HepG2 (cell line): ENCODE measurements at regions not wholly inside any gene's neighbourhood (a gene's known extent, or its start where the extent isn't known, plus 50 kb on each side); places are given as distances from the start of the nearest gene placed in this dataset.

Experiments
- ATAC-seq: fragments of 200-7000 bp; cut with Tn5 transposase; 3 replicates; pipeline ENCODE4 v1.9.1; 2020; ENCODE audit warnings: mild to moderate bottlenecking, moderate library complexity
- BruUV-seq: library from RNA; stranded (reverse); fragments of 400-500 nt; replicated peaks from 2 replicates; lab custom pipeline; 2021; lab: Mats Ljungman, UMichigan
- CTCF ChIA-PET: fragments of 300-600 bp; formaldehyde crosslinking; extraction: SDS; loops from one replicate; lab custom pipeline; 2021; ENCODE audit warnings: low total read pairs, inconsistent platforms, low intra/inter-chr PET ratio; lab: Yijun Ruan, JAX
- POLR2A ChIA-PET: fragments of 350-600 bp; sonication (Branson Sonifier 250); formaldehyde crosslinking; loops from one replicate; lab custom pipeline; 2020; ENCODE audit warnings: antibody characterized with exemption, inconsistent platforms; lab: Yijun Ruan, JAX
- DNase-seq: peaks from one replicate; pipeline ENCODE4 v3.0.0-alpha.2; 2015; ENCODE audit warnings: low spot score
- FAIRE-seq: peaks from 3 replicates; lab custom pipeline; 2011; peaks lifted over from hg19 to GRCh38; lab: Jason Lieb, UNC
- H2AFZ ChIP-seq: one replicate; pipeline ENCODE4 v1.6.1; 2011; ENCODE audit warnings: low read length, inconsistent platforms
- H3K27ac ChIP-seq: fragments of 300-600 bp; 3 replicates; pipeline ENCODE4 v1.8.0; 2011; ENCODE audit warnings: mixed run types, mild to moderate bottlenecking, mixed read lengths, low read length, inconsistent platforms; ENCODE audit not compliant: insufficient read depth; ENCODE audit errors: extremely low read length
- H3K27me3 ChIP-seq, 2 experiments: fragments of 200-600 bp in 1 of 2; 2 replicates in 1 of 2; 3 replicates in 1 of 2; pipeline versions ENCODE4 v1.6.0 to v1.8.0; 2011; ENCODE audit warnings: low read length in 2 of 2, mild to moderate bottlenecking in 2 of 2, moderate library complexity in 2 of 2, inconsistent platforms in 1 of 2; ENCODE audit not compliant: insufficient read depth in 2 of 2, control insufficient read depth in 1 of 2
- H3K36me3 ChIP-seq, 2 experiments: fragments of 200-600 bp in 1 of 2; replicated peaks in 1 of 2; 2 replicates in 1 of 2; 3 replicates in 1 of 2; pipeline versions ENCODE4 v1.5.1 to v1.8.0; 2011; ENCODE audit warnings: low read length in 2 of 2, inconsistent platforms in 1 of 2; ENCODE audit not compliant: insufficient read depth in 2 of 2, control insufficient read depth in 1 of 2
- H3K4me1 ChIP-seq: 2 replicates; pipeline ENCODE4 v1.5.1; 2012; ENCODE audit warnings: low read length, inconsistent platforms; ENCODE audit not compliant: insufficient read depth
- H3K4me2 ChIP-seq: 2 replicates; pipeline ENCODE4 v1.6.0; 2011; ENCODE audit warnings: low read depth, low read length, inconsistent platforms
- H3K4me3 ChIP-seq, 3 experiments: fragments of 200-600 bp in 1 of 3; sonication (generic), shearing (Covaris generic) in 1 of 3; replicated peaks in 1 of 3; 2 replicates each; pipeline ENCODE4 v1.5.1; 2011 to 2016; ENCODE audit warnings: low read length in 3 of 3, inconsistent platforms in 2 of 3, low read depth in 2 of 3, mild to moderate bottlenecking in 2 of 3, control low read depth in 1 of 3, mixed read lengths in 1 of 3; ENCODE audit not compliant: insufficient read depth in 1 of 3
- H3K79me2 ChIP-seq: one replicate; pipeline ENCODE4 v1.6.1; 2011; ENCODE audit warnings: low read length, inconsistent platforms; ENCODE audit not compliant: insufficient read depth
- H3K9ac ChIP-seq: 2 replicates; pipeline ENCODE4 v1.6.0; 2011; ENCODE audit warnings: mild to moderate bottlenecking, low read depth, low read length, inconsistent platforms; ENCODE audit not compliant: insufficient read depth
- H3K9me3 ChIP-seq: 2 replicates; pipeline ENCODE4 v1.5.1; 2012; ENCODE audit warnings: mild to moderate bottlenecking, low read length
- H4K20me1 ChIP-seq: 2 replicates; pipeline ENCODE4 v1.6.0; 2011; ENCODE audit warnings: inconsistent platforms, mild to moderate bottlenecking, low read length, moderate library complexity; ENCODE audit not compliant: insufficient read depth
- ELF1 ChIP-seq: sonication (generic); formaldehyde crosslinking; IDR thresholded peaks from 2 replicates; pipeline ENCODE4 v1.4.0; 2020; ENCODE audit warnings: missing genetic modification reagents
- ETV6 ChIP-seq: sonication (generic); formaldehyde crosslinking; conservative IDR thresholded peaks from 2 replicates; pipeline ENCODE4 v1.4.0; 2020; ENCODE audit warnings: missing genetic modification reagents
- KDM3A ChIP-seq: IDR thresholded peaks from 2 replicates; pipeline ENCODE4 v1.6.1; 2018; ENCODE audit warnings: low read depth, missing compliant biosample characterization
- MZF1 ChIP-seq: sonication (generic); formaldehyde crosslinking; IDR thresholded peaks from 2 replicates; pipeline ENCODE4 v1.8.1; 2023; ENCODE audit warnings: mild to moderate bottlenecking, missing genetic modification reagents, borderline replicate concordance
- POLR2AphosphoS2 ChIP-seq: IDR thresholded peaks from 2 replicates; pipeline ENCODE4 v1.6.1; 2011; ENCODE audit warnings: low read depth, low read length, improper control_type of control experiment
- SNAPC2 ChIP-seq: sonication (generic); formaldehyde crosslinking; IDR thresholded peaks from 2 replicates; pipeline ENCODE4 v1.8.1; 2022; ENCODE audit warnings: mild to moderate bottlenecking, missing genetic modification reagents
- SP4 ChIP-seq: sonication (generic); formaldehyde crosslinking; IDR thresholded peaks from 2 replicates; pipeline ENCODE4 v1.8.1; 2023; ENCODE audit warnings: mild to moderate bottlenecking, missing genetic modification reagents
- XBP1 ChIP-seq: sonication (generic); formaldehyde crosslinking; IDR thresholded peaks from 2 replicates; pipeline ENCODE4 v1.5.0; 2020; ENCODE audit warnings: missing genetic modification reagents
- ZBTB1 ChIP-seq: sonication (generic); formaldehyde crosslinking; IDR thresholded peaks from 2 replicates; pipeline ENCODE4 v1.4.0; 2020; ENCODE audit warnings: missing genetic modification reagents, borderline replicate concordance
- ZBTB8A ChIP-seq: sonication (generic); formaldehyde crosslinking; IDR thresholded peaks from 2 replicates; pipeline ENCODE4 v1.4.0; 2020; ENCODE audit warnings: mild to moderate bottlenecking, low read depth, missing genetic modification reagents, borderline replicate concordance
- ZC3H13 ChIP-seq: sonication (generic); formaldehyde crosslinking; IDR thresholded peaks from 2 replicates; pipeline ENCODE4 v1.8.1; 2023; ENCODE audit warnings: mild to moderate bottlenecking, missing genetic modification reagents, moderate library complexity
- ZNF235 ChIP-seq: sonication (generic); formaldehyde crosslinking; IDR thresholded peaks from 2 replicates; pipeline ENCODE4 v1.8.1; 2023; ENCODE audit warnings: mild to moderate bottlenecking, missing genetic modification reagents, borderline replicate concordance
- ZNF253 ChIP-seq: sonication (generic); formaldehyde crosslinking; IDR thresholded peaks from 2 replicates; pipeline ENCODE4 v1.8.0; 2022; ENCODE audit warnings: mild to moderate bottlenecking, missing genetic modification reagents, borderline replicate concordance
- ZNF260 ChIP-seq: sonication (generic); formaldehyde crosslinking; IDR thresholded peaks from 2 replicates; pipeline ENCODE4 v1.4.0; 2020; ENCODE audit warnings: missing genetic modification reagents, low read depth, mild to moderate bottlenecking, borderline replicate concordance
- ZNF33B ChIP-seq: sonication (generic); formaldehyde crosslinking; IDR thresholded peaks from 2 replicates; pipeline ENCODE4 v1.5.1; 2020; ENCODE audit warnings: mild to moderate bottlenecking, missing genetic modification reagents
- ZNF44 ChIP-seq: sonication (generic); formaldehyde crosslinking; IDR thresholded peaks from 2 replicates; pipeline ENCODE4 v1.5.1; 2020; ENCODE audit warnings: mild to moderate bottlenecking, missing genetic modification reagents
- ZNF547 ChIP-seq: sonication (generic); formaldehyde crosslinking; IDR thresholded peaks from 2 replicates; pipeline ENCODE4 v1.5.1; 2020; ENCODE audit warnings: mild to moderate bottlenecking, missing genetic modification reagents
- ZNF562 ChIP-seq: sonication (generic); formaldehyde crosslinking; IDR thresholded peaks from 2 replicates; pipeline ENCODE4 v1.8.0; 2022; ENCODE audit warnings: missing genetic modification reagents, borderline replicate concordance
- ZNF577 ChIP-seq: sonication (generic); formaldehyde crosslinking; IDR thresholded peaks from 2 replicates; pipeline ENCODE4 v1.4.0; 2020; ENCODE audit warnings: mild to moderate bottlenecking, low read depth, missing genetic modification reagents, borderline replicate concordance
- ZNF772 ChIP-seq: sonication (generic); formaldehyde crosslinking; IDR thresholded peaks from 2 replicates; pipeline ENCODE4 v1.5.0; 2020; ENCODE audit warnings: mild to moderate bottlenecking, missing genetic modification reagents
- ZSCAN30 ChIP-seq: sonication (generic); formaldehyde crosslinking; IDR thresholded peaks from 2 replicates; pipeline ENCODE4 v1.5.0; 2020; ENCODE audit warnings: mild to moderate bottlenecking, missing genetic modification reagents
- WGBS: methylation state at CpG from one replicate; pipeline ENCODE4 v1.1.6; 2017; ENCODE audit warnings: low lambda C conversion rate; 5-methylcytosine and 5-hydroxymethylcytosine counted together
- in situ Hi-C: cut with HindIII; loops from 2 replicates; pipeline ENCODE4 v1.10.0; 2017; ENCODE audit warnings: low pct_unique_long_range_greater_than_20kb; ENCODE audit not compliant: extremely low pct_ligation_motif_present
- intact Hi-C: fragments of 100-400 bp; cut with micrococcal nuclease; formaldehyde crosslinking; loops from one replicate; pipeline ENCODE4 v1.10.0; 2022; ENCODE audit not compliant: unreplicated experiment
- TF ChIP-seq, protein P1 (sequence below): sonication (generic); formaldehyde crosslinking; IDR thresholded peaks from 2 replicates; pipeline ENCODE4 v1.5.0; 2020; ENCODE audit warnings: missing genetic modification reagents
- TF ChIP-seq, protein P2 (sequence below): sonication (generic); formaldehyde crosslinking; IDR thresholded peaks from 2 replicates; pipeline ENCODE4 v1.8.0; 2022; ENCODE audit warnings: missing genetic modification reagents, mild to moderate bottlenecking, moderate library complexity, borderline replicate concordance

DNA sequence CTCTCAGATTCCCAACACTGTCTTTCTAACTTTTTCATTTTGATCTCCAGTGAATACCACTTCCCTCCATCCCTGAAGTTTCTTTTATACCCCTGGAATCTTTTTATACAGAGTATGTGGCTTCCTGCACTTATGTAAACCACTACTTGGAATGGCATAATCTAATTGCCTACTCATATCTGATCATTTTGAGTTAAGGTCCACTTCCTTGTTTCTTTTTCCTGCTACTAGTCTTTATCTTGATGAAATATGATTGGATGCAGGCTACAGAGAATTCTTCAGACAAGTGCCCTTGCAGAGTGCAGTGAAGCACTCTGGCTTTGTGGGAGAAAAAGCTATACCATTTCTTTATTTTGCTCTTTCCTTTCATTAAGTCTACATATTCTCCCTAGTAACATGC is 325.3 kb upstream of the ADAMTS5 start (continued):
- TF ChIP-seq ZNF33B (CRISPR knock-in tag) = no peak
- no peak for TF ChIP-seq KDM3A (CRISPR knock-in tag)
- no peak for TF ChIP-seq ZNF772 (CRISPR knock-in tag)
- no peak for TF ChIP-seq ZNF235 (CRISPR knock-in tag)
- TF ChIP-seq, protein P1, sequence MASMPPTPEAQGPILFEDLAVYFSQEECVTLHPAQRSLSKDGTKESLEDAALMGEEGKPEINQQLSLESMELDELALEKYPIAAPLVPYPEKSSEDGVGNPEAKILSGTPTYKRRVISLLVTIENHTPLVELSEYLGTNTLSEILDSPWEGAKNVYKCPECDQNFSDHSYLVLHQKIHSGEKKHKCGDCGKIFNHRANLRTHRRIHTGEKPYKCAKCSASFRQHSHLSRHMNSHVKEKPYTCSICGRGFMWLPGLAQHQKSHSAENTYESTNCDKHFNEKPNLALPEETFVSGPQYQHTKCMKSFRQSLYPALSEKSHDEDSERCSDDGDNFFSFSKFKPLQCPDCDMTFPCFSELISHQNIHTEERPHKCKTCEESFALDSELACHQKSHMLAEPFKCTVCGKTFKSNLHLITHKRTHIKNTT = no peak
- TF ChIP-seq SP4 (CRISPR knock-in tag) = no peak
- no peak for TF ChIP-seq ZC3H13 (CRISPR knock-in tag)
- TF ChIP-seq, all 625 proteins: peak for 0

DNA sequence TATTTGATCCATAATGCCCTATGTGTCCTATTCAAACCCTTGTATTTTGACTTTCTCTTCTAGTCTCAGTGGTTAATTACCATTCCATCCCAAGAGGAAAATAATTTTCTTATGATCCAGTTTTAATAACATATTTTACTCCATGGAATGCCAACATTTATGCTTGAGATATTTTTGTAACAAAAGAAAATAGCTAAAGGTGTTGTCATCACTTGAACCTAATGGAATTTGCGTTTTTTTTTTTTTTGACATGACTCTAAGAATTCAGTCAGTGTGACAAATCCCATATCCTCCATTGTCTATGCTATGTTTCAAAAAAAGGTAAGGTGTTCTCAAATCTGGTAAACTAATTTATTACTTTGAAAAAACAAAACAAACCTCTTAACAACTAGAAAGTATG is 324.1 kb upstream of the ADAMTS5 start:
- POLR2A ChIA-PET = no interaction called here
- intact Hi-C loops = no loop called here
- H3K9ac ChIP-seq = no peak overlapping the region
- in situ Hi-C loops = no loop called here
- no peaks in the 10 kb centered on the region for H4K20me1 ChIP-seq
- no peak for FAIRE-seq
- no peaks in the 10 kb centered on the region for H3K4me1 ChIP-seq
- H3K4me2 ChIP-seq = no peak overlapping the region
- no peaks in the 10 kb centered on the region for H3K36me3 ChIP-seq
- no peak for DNase-seq
- no peaks in the 10 kb centered on the region for H3K79me2 ChIP-seq
- BruUV-seq = no TSS peak
- H2AFZ ChIP-seq = no peak overlapping the region
- H3K9me3 ChIP-seq = peaks cover 89% of the 10 kb centered on the region
- H3K27ac ChIP-seq = no peak overlapping the region
- CTCF ChIA-PET = no interaction called here
- H3K4me3 ChIP-seq = no peak overlapping the region
- WGBS = 0% methylated on average over 1 of the region's 1 CpG
- H3K27me3 ChIP-seq = no peaks in the 10 kb centered on the region
- no peak for ATAC-seq
- TF ChIP-seq, protein P2, sequence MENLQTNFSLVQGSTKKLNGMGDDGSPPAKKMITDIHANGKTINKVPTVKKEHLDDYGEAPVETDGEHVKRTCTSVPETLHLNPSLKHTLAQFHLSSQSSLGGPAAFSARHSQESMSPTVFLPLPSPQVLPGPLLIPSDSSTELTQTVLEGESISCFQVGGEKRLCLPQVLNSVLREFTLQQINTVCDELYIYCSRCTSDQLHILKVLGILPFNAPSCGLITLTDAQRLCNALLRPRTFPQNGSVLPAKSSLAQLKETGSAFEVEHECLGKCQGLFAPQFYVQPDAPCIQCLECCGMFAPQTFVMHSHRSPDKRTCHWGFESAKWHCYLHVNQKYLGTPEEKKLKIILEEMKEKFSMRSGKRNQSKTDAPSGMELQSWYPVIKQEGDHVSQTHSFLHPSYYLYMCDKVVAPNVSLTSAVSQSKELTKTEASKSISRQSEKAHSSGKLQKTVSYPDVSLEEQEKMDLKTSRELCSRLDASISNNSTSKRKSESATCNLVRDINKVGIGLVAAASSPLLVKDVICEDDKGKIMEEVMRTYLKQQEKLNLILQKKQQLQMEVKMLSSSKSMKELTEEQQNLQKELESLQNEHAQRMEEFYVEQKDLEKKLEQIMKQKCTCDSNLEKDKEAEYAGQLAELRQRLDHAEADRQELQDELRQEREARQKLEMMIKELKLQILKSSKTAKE (CRISPR knock-in tag) = no peak
- no peak for TF ChIP-seq ZBTB1 (CRISPR knock-in tag)
- TF ChIP-seq ELF1 (CRISPR knock-in tag) = no peak
- TF ChIP-seq ZNF547 (CRISPR knock-in tag) = no peak
- no peak for TF ChIP-seq MZF1
- TF ChIP-seq POLR2AphosphoS2 = no peak
- no peak for TF ChIP-seq SNAPC2 (CRISPR knock-in tag)
- TF ChIP-seq ZNF260 = no peak
- TF ChIP-seq XBP1 (CRISPR knock-in tag) = no peak
- TF ChIP-seq ZNF577 (CRISPR knock-in tag) = no peak
- no peak for TF ChIP-seq ETV6 (CRISPR knock-in tag)
- no peak for TF ChIP-seq ZNF44 (CRISPR knock-in tag)
- no peak for TF ChIP-seq ZBTB8A (CRISPR knock-in tag)
- no peak for TF ChIP-seq ZNF562
- no peak for TF ChIP-seq ZNF253 (CRISPR knock-in tag)
- no peak for TF ChIP-seq ZSCAN30 (CRISPR knock-in tag)
